ENCODE measurements at regions not wholly inside any gene's neighbourhood (a gene's known extent, or its start where the extent isn't known, plus 50 kb on each side); places are given as distances from the start of the nearest gene placed in this dataset.

DNA sequence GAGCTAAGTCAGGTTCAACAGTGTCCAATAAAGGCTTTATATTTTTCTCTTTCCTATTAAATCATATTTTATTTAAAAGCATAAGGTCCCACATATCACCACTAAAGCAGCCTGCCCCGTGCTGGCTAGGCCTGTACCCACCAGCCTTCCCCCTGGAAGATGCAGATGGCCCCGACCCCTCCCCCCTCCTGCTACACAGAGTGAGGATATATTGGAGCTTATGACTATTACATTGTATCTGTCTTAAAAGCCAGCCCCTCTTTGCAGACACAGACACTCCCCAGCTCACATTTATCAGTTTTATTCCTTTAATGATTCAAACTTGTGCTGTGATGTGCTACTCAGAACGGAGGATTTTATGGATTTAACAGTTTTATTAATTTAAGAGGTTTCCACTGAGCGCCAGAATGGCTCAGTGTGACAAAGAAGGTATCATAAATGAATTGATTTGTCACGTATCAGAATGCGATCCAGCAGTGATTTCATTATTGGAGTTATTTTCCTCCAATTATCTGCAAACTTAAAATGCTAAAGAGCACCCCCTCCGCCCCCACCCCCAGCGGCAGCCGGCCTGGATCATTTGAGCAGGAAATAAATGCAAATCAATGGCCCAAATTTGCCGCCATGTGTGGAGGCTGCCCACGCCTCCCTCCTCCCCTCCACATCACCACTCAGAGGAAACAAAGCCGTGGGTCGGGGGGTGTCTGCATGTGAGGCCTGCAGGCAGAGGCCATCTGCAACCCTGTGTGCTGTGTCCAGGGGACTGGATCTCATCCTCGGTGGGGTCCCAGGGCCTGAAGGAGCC lies 72.6 kb upstream of the ZMIZ1 start:
- TF ChIP-seq, protein P1, sequence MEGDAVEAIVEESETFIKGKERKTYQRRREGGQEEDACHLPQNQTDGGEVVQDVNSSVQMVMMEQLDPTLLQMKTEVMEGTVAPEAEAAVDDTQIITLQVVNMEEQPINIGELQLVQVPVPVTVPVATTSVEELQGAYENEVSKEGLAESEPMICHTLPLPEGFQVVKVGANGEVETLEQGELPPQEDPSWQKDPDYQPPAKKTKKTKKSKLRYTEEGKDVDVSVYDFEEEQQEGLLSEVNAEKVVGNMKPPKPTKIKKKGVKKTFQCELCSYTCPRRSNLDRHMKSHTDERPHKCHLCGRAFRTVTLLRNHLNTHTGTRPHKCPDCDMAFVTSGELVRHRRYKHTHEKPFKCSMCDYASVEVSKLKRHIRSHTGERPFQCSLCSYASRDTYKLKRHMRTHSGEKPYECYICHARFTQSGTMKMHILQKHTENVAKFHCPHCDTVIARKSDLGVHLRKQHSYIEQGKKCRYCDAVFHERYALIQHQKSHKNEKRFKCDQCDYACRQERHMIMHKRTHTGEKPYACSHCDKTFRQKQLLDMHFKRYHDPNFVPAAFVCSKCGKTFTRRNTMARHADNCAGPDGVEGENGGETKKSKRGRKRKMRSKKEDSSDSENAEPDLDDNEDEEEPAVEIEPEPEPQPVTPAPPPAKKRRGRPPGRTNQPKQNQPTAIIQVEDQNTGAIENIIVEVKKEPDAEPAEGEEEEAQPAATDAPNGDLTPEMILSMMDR (conservative IDR thresholded peaks at IDR 0.05; ENCODE audit: low read length): no peak
- TF ChIP-seq EZH2phosphoT487 (IDR thresholded peaks at IDR 0.05; ENCODE audit: borderline replicate concordance, low read depth, low read length): no peak

All from OCI-LY7 (cell line).